H9 (cell line): ENCODE measurements at regions not wholly inside any gene's neighbourhood (a gene's known extent, or its start where the extent isn't known, plus 50 kb on each side); places are given as distances from the start of the nearest gene placed in this dataset.
A peak's percentile ranks its signal among the peaks of the same experiment; 100 is the strongest.

ENCODE experiments used
- DNase-seq: peaks from one replicate; pipeline ENCODE4 v3.0.0-alpha.2; 2017
- H2AFZ ChIP-seq: one replicate; pipeline ENCODE4 v1.6.1; 2013; ENCODE audit warnings: mild to moderate bottlenecking, low read length, control low read depth, moderate library complexity
- H2AK5ac ChIP-seq: 2 replicates; pipeline ENCODE4 v1.6.1; 2013; ENCODE audit warnings: low read length, control low read depth, mixed read lengths; ENCODE audit not compliant: insufficient read length
- H2BK120ac ChIP-seq: one replicate; pipeline ENCODE4 v1.6.1; 2013; ENCODE audit warnings: low read depth, mild to moderate bottlenecking, low read length, control low read depth, inconsistent platforms; ENCODE audit not compliant: poor library complexity, severe bottlenecking
- H2BK12ac ChIP-seq: 2 replicates; pipeline ENCODE4 v1.6.1; 2013; ENCODE audit warnings: low read length, control low read depth, mixed read lengths, low read depth; ENCODE audit not compliant: insufficient read length
- H2BK15ac ChIP-seq: 2 replicates; pipeline ENCODE4 v1.6.1; 2013; ENCODE audit warnings: low read depth, low read length, control low read depth
- H2BK20ac ChIP-seq: one replicate; pipeline ENCODE4 v1.6.1; 2013; ENCODE audit warnings: low read depth, mild to moderate bottlenecking, low read length, control low read depth, inconsistent platforms; ENCODE audit not compliant: poor library complexity, severe bottlenecking
- H2BK5ac ChIP-seq: 2 replicates; pipeline ENCODE4 v1.6.1; 2013; ENCODE audit warnings: low read length, control low read depth, mixed read lengths; ENCODE audit not compliant: insufficient read length
- H3K14ac ChIP-seq: 2 replicates; pipeline ENCODE4 v1.6.1; 2013; ENCODE audit warnings: low read length, control low read depth; ENCODE audit not compliant: insufficient read depth
- H3K18ac ChIP-seq: 2 replicates; pipeline ENCODE4 v1.6.1; 2013; ENCODE audit warnings: low read depth, mild to moderate bottlenecking, mixed read lengths, low read length, control low read depth; ENCODE audit not compliant: insufficient read length
- H3K23ac ChIP-seq: 2 replicates; pipeline ENCODE4 v1.6.1; 2013; ENCODE audit warnings: low read length, control low read depth, mixed read lengths, low read depth; ENCODE audit not compliant: insufficient read length
- H3K23me2 ChIP-seq: 2 replicates; pipeline ENCODE4 v1.6.1; 2013; ENCODE audit warnings: low read depth, mild to moderate bottlenecking, mixed read lengths, low read length, control low read depth; ENCODE audit not compliant: insufficient read length, poor library complexity, severe bottlenecking
- H3K27ac ChIP-seq: 2 replicates; pipeline ENCODE4 v1.5.1; 2013; ENCODE audit warnings: low read length, control low read depth, mixed read lengths, low read depth; ENCODE audit not compliant: insufficient read length
- H3K27me3 ChIP-seq: 2 replicates; pipeline ENCODE4 v1.6.1; 2013; ENCODE audit warnings: low read length, control low read depth, inconsistent platforms; ENCODE audit not compliant: insufficient read depth
- H3K4ac ChIP-seq: 2 replicates; pipeline ENCODE4 v1.6.1; 2013; ENCODE audit warnings: low read depth, mild to moderate bottlenecking, control low read depth, inconsistent platforms, low read length, moderate library complexity
- H3K4me1 ChIP-seq: 2 replicates; pipeline ENCODE4 v1.6.1; 2013; ENCODE audit warnings: low read length, control low read depth, inconsistent platforms; ENCODE audit not compliant: insufficient read depth
- H3K4me2 ChIP-seq: 2 replicates; pipeline ENCODE4 v1.6.1; 2013; ENCODE audit warnings: low read length, control low read depth, mixed read lengths; ENCODE audit not compliant: insufficient read length, insufficient read depth
- H3K56ac ChIP-seq: 2 replicates; pipeline ENCODE4 v1.6.1; 2013; ENCODE audit warnings: low read depth, mild to moderate bottlenecking, mixed read lengths, low read length, control low read depth; ENCODE audit not compliant: insufficient read length
- H3K79me1 ChIP-seq: 2 replicates; pipeline ENCODE4 v1.6.1; 2013; ENCODE audit warnings: low read depth, mild to moderate bottlenecking, moderate library complexity, low read length, control low read depth, inconsistent platforms; ENCODE audit not compliant: insufficient read depth, poor library complexity, severe bottlenecking
- H3K79me2 ChIP-seq: 2 replicates; pipeline ENCODE4 v1.6.1; 2013; ENCODE audit warnings: low read length, control low read depth, inconsistent platforms; ENCODE audit not compliant: insufficient read depth
- H3K9ac ChIP-seq: 2 replicates; pipeline ENCODE4 v1.6.1; 2013; ENCODE audit warnings: low read length, control low read depth, mixed read lengths; ENCODE audit not compliant: insufficient read length; ENCODE audit errors: extremely low read depth
- H3K9me3 ChIP-seq: one replicate; pipeline ENCODE4 v1.6.1; 2013; ENCODE audit warnings: low read depth, low read length, inconsistent platforms; ENCODE audit not compliant: control insufficient read depth
- H3T11ph ChIP-seq: one replicate; pipeline ENCODE4 v1.6.1; 2013; ENCODE audit warnings: mild to moderate bottlenecking, low read length, control low read depth, inconsistent platforms
- H4K20me1 ChIP-seq: one replicate; pipeline ENCODE4 v1.6.1; 2013; ENCODE audit not compliant: control insufficient read depth, insufficient read length, insufficient read depth
- H4K5ac ChIP-seq: 2 replicates; pipeline ENCODE4 v1.6.1; 2013; ENCODE audit warnings: low read depth, mild to moderate bottlenecking, mixed read lengths, low read length, control low read depth; ENCODE audit not compliant: insufficient read length
- H4K8ac ChIP-seq: replicated peaks from 2 replicates; pipeline ENCODE4 v1.6.1; 2013; ENCODE audit warnings: low read length, control low read depth, mixed read lengths, low read depth; ENCODE audit not compliant: insufficient read length
- H4K91ac ChIP-seq: 2 replicates; pipeline ENCODE4 v1.6.1; 2013; ENCODE audit warnings: low read depth, mild to moderate bottlenecking, moderate library complexity, mixed read lengths, low read length, control low read depth; ENCODE audit not compliant: insufficient read length
- H3K27ac Mint-ChIP-seq, 3 experiments: 2 replicates in 2 of 3; 3 replicates in 1 of 3; pipeline ENCODE4 v1.8.0; 2020 to 2021; ENCODE audit warnings: mixed read lengths in 3 of 3, mild to moderate bottlenecking in 1 of 3, moderate library complexity in 1 of 3
- H3K27me3 Mint-ChIP-seq: 2 replicates; pipeline ENCODE4 v1.8.0; 2021; ENCODE audit warnings: low read depth, mild to moderate bottlenecking, moderate library complexity, mixed read lengths
- H3K36me3 Mint-ChIP-seq, 3 experiments: 2 replicates in 2 of 3; 3 replicates in 1 of 3; pipeline ENCODE4 v1.8.0; 2020 to 2021; ENCODE audit warnings: low read depth in 3 of 3, mixed read lengths in 3 of 3; ENCODE audit not compliant: insufficient read depth in 1 of 3
- H3K4me1 Mint-ChIP-seq, 2 experiments: 2 replicates each; pipeline ENCODE4 v1.8.0; 2020; ENCODE audit warnings: mixed read lengths in 2 of 2
- H3K4me3 Mint-ChIP-seq, 2 experiments: 2 replicates in 1 of 2; 3 replicates in 1 of 2; pipeline ENCODE4 v1.8.0; 2020 to 2021; ENCODE audit warnings: mild to moderate bottlenecking in 2 of 2, mixed read lengths in 2 of 2, moderate library complexity in 1 of 2
- H3K9me3 Mint-ChIP-seq, 2 experiments: 2 replicates in 1 of 2; 3 replicates in 1 of 2; pipeline ENCODE4 v1.8.0; 2020; ENCODE audit warnings: mild to moderate bottlenecking in 2 of 2, mixed read lengths in 2 of 2, moderate library complexity in 1 of 2
- CTCF ChIP-seq: fragments of 200-600 bp; sonication (generic); conservative IDR thresholded peaks from 3 replicates; pipeline ENCODE4 v1.8.0; 2021; ENCODE audit warnings: antibody characterized with exemption, mild to moderate bottlenecking
- WGBS: extraction: QIAGEN DNeasy Blood & Tissue Kit; methylation state at CpG from one replicate; pipeline ENCODE4 v1.1.7; 2013; ENCODE audit warnings: missing lambda C conversion rate, low lambda C conversion rate, mixed read lengths; ENCODE audit not compliant: insufficient read length; ENCODE audit errors: extremely low coverage; 5-methylcytosine and 5-hydroxymethylcytosine counted together

- H4K8ac ChIP-seq: no peak overlapping the region
- peak; percentile 8 for DNase-seq
- no peak overlapping the region for H3K23ac ChIP-seq
- H2AK5ac ChIP-seq: no peak overlapping the region
- Mint-ChIP-seq H3K9me3 (peaks cover 0 to 2% of the 10 kb centered on the region in 2 experiments; a peak in 1 of 5 replicates), H3K27ac (0 out of 7 replicates have a peak overlapping the region, but pooled peaks of 1 of the 3 experiments have one; percentile 23), H3K27me3 (peaks cover 12% of the 10 kb centered on the region), H3K4me1 (peaks cover 5 to 9% of the 10 kb centered on the region in 2 experiments), H3K4me3 (no peak overlapping the region), H3K36me3 (no peaks in the 10 kb centered on the region; a peak in 1 of 7 replicates)
- no CpG with 5 or more reads among the region's 8 CpGs for WGBS
- no peak overlapping the region for H2BK20ac ChIP-seq
- H2BK15ac ChIP-seq: no peak overlapping the region
- no peaks in the 10 kb centered on the region for H4K20me1 ChIP-seq
- no peak overlapping the region for H3K56ac ChIP-seq
- no peaks in the 10 kb centered on the region for H3K79me2 ChIP-seq
- H3T11ph ChIP-seq: no peak overlapping the region
- H2BK120ac ChIP-seq: no peak overlapping the region
- H2AFZ ChIP-seq: no peak overlapping the region
- H3K18ac ChIP-seq: no peak overlapping the region
- H4K91ac ChIP-seq: no peak overlapping the region
- no peak overlapping the region for H3K4ac ChIP-seq
- no peak overlapping the region for H3K9ac ChIP-seq
- H3K27me3 ChIP-seq: no peaks in the 10 kb centered on the region
- H4K5ac ChIP-seq: no peak overlapping the region
- H2BK12ac ChIP-seq: no peak overlapping the region
- no peak overlapping the region for H3K27ac ChIP-seq
- H3K9me3 ChIP-seq: no peaks in the 10 kb centered on the region
- no peaks in the 10 kb centered on the region for H3K4me1 ChIP-seq
- no peak overlapping the region for H3K14ac ChIP-seq
- no peaks in the 10 kb centered on the region for H3K79me1 ChIP-seq
- no peak overlapping the region for H3K4me2 ChIP-seq
- H2BK5ac ChIP-seq: no peak overlapping the region
- H3K23me2 ChIP-seq: no peaks in the 10 kb centered on the region
- TF ChIP-seq CTCF: no peak
These were observed 202.1 kb downstream of the CYP26B1 start for GRCh38 chr2:71945603-71945959.
